GM23338 (cell line): ENCODE measurements at regions not wholly inside any gene's neighbourhood (a gene's known extent, or its start where the extent isn't known, plus 50 kb on each side); places are given as distances from the start of the nearest gene placed in this dataset.
A peak's percentile ranks its signal among the peaks of the same experiment; 100 is the strongest.

Source experiments
- ATAC-seq: fragments of 200-7000 bp; cut with Tn5 transposase; 3 replicates; pipeline ENCODE4 v1.9.1; 2020
- DNase-seq: peaks from one replicate; pipeline ENCODE4 v3.0.0-alpha.2; 2015; ENCODE audit warnings: low spot score
- H2AFZ ChIP-seq: fragments of 200-600 bp; sonication (generic); 2 replicates; pipeline ENCODE4 v1.8.0; 2016; ENCODE audit warnings: antibody characterized with exemption, mild to moderate bottlenecking, moderate library complexity
- H3F3A ChIP-seq: fragments of 200-600 bp; sonication (generic); replicated peaks from 2 replicates; pipeline ENCODE4 v1.8.0; 2017; ENCODE audit warnings: antibody characterized with exemption, mixed run types, low read depth
- H3K27ac ChIP-seq: fragments of 200-600 bp; sonication (generic); 2 replicates; pipeline ENCODE4 v1.6.1; 2016; ENCODE audit warnings: low read depth
- H3K27me3 ChIP-seq: fragments of 200-600 bp; sonication (generic); 2 replicates; pipeline ENCODE4 v1.8.0; 2016; ENCODE audit warnings: mild to moderate bottlenecking, mixed run types, moderate library complexity; ENCODE audit not compliant: insufficient read depth
- H3K36me3 ChIP-seq: fragments of 200-600 bp; sonication (generic); 2 replicates; pipeline ENCODE4 v1.8.0; 2016; ENCODE audit warnings: mild to moderate bottlenecking; ENCODE audit not compliant: insufficient read depth
- H3K4me1 ChIP-seq: fragments of 200-600 bp; sonication (generic); 2 replicates; pipeline ENCODE4 v1.8.0; 2016; ENCODE audit warnings: mild to moderate bottlenecking, moderate library complexity; ENCODE audit not compliant: insufficient read depth
- H3K4me2 ChIP-seq: fragments of 200-600 bp; sonication (generic); 2 replicates; pipeline ENCODE4 v1.7.1; 2017; ENCODE audit warnings: mixed run types
- H3K4me3 ChIP-seq: fragments of 200-600 bp; sonication (generic); 2 replicates; pipeline ENCODE4 v1.6.1; 2016; ENCODE audit warnings: mixed run types
- H3K79me2 ChIP-seq: fragments of 200-600 bp; sonication (generic); replicated peaks from 2 replicates; pipeline ENCODE4 v1.8.0; 2017; ENCODE audit warnings: mild to moderate bottlenecking; ENCODE audit not compliant: insufficient read depth
- H3K9me2 ChIP-seq: fragments of 200-600 bp; sonication (generic); 2 replicates; pipeline ENCODE4 v1.8.0; 2017; ENCODE audit not compliant: insufficient read depth
- H4K20me1 ChIP-seq: fragments of 200-600 bp; sonication (generic); replicated peaks from 2 replicates; pipeline ENCODE4 v1.8.0; 2017; ENCODE audit warnings: mild to moderate bottlenecking; ENCODE audit not compliant: insufficient read depth
- H3K27ac Mint-ChIP-seq: 2 replicates; pipeline ENCODE4 v1.8.0; 2020; ENCODE audit warnings: inconsistent platforms, mild to moderate bottlenecking, moderate library complexity, mixed read lengths
- H3K27me3 Mint-ChIP-seq: 3 replicates; pipeline ENCODE4 v1.8.0; 2022; ENCODE audit warnings: low read depth, mild to moderate bottlenecking, moderate library complexity, mixed read lengths, inconsistent platforms; ENCODE audit not compliant: insufficient read depth, poor library complexity
- H3K36me3 Mint-ChIP-seq: 3 replicates; pipeline ENCODE4 v1.8.0; 2021; ENCODE audit warnings: low read depth, mild to moderate bottlenecking, inconsistent platforms, moderate library complexity, mixed read lengths
- H3K4me1 Mint-ChIP-seq: 3 replicates; pipeline ENCODE4 v1.8.0; 2020; ENCODE audit warnings: mild to moderate bottlenecking, inconsistent platforms, mixed read lengths
- H3K4me3 Mint-ChIP-seq: 3 replicates; pipeline ENCODE4 v1.8.0; 2021; ENCODE audit warnings: moderate library complexity, mild to moderate bottlenecking, inconsistent platforms, mixed read lengths
- H3K9me3 Mint-ChIP-seq: 3 replicates; pipeline ENCODE4 v1.8.0; 2020; ENCODE audit warnings: moderate library complexity, mild to moderate bottlenecking, inconsistent platforms, mixed read lengths
- CTCF ChIP-seq, 2 experiments: fragments of 200-600 bp in 1 of 2; sonication (generic) in 1 of 2; conservative IDR thresholded peaks; 2 replicates each; pipeline versions ENCODE4 v1.5.1 to v1.6.1; 2016 to 2017; ENCODE audit warnings: antibody characterized with exemption in 2 of 2, low read depth in 2 of 2, mild to moderate bottlenecking in 2 of 2, moderate library complexity in 1 of 2
- EZH2phosphoT487 ChIP-seq: fragments of 200-600 bp; sonication (generic); IDR thresholded peaks from one replicate; pipeline ENCODE4 v1.8.1; 2018; ENCODE audit warnings: antibody characterized with exemption; ENCODE audit not compliant: unreplicated experiment
- JUNB ChIP-seq: IDR thresholded peaks from one replicate; pipeline ENCODE4 v1.6.1; 2016; ENCODE audit warnings: antibody characterized with exemption; ENCODE audit not compliant: unreplicated experiment
- NANOG ChIP-seq: IDR thresholded peaks from 2 replicates; pipeline ENCODE4 v1.6.1; 2016; ENCODE audit warnings: antibody characterized with exemption, borderline replicate concordance
- POLR2AphosphoS5 ChIP-seq: IDR thresholded peaks from 2 replicates; pipeline ENCODE4 v1.6.1; 2016; ENCODE audit warnings: antibody characterized with exemption, low read depth
- STAT1 ChIP-seq: IDR thresholded peaks from one replicate; pipeline ENCODE4 v1.6.1; 2016; ENCODE audit warnings: antibody characterized with exemption; ENCODE audit not compliant: unreplicated experiment
- ZNF462 ChIP-seq: fragments of 250-450 bp; sonication (Bioruptor Pico); IDR thresholded peaks from 2 replicates; pipeline ENCODE4 v1.5.0; 2020; ENCODE audit warnings: mild to moderate bottlenecking, moderate library complexity

DNA sequence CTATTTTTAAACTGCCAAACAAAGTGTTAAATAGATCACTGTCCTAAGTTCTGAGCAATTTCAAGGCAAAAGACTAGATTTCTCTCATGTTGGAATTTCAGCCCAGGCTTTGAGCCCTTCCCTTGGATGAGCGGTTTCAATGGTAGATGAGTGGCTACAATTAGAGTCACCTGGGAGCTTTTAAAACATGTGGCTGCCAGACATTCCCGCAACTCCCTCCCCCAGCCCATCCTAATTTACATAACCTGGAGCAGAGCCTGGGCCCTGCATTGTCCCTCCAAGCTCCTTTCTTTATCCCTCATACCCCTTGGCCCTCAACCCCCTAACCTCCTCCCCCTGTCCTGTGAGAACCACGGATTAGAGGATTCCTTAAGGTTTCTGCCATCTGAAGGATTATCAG is 357.5 kb upstream of the UMPS start:
- no peak overlapping the region for H3K4me3 Mint-ChIP-seq
- peaks cover 5% of the 10 kb centered on the region for H3K27me3 Mint-ChIP-seq
- H3K27ac ChIP-seq = no peak overlapping the region
- H3K4me2 ChIP-seq = no peak overlapping the region
- H3K4me1 Mint-ChIP-seq = peaks cover 26% of the 10 kb centered on the region
- H3K79me2 ChIP-seq = no peaks in the 10 kb centered on the region
- H3K27me3 ChIP-seq = no peaks in the 10 kb centered on the region
- no peak overlapping the region for H2AFZ ChIP-seq
- peaks cover 16% of the 10 kb centered on the region for H3K9me3 Mint-ChIP-seq
- TF ChIP-seq POLR2AphosphoS5 (no peak), NANOG (no peak), ZNF462 (peak; percentile 44; the same call in 1 of the 2 replicates)
- ATAC-seq (peak; percentile 99), DNase-seq (peak; percentile 80)
- H3K36me3 Mint-ChIP-seq = peaks cover 15% of the 10 kb centered on the region; the same call in 2 of the 3 replicates
- H3K4me1 ChIP-seq = peaks cover 11% of the 10 kb centered on the region
- no peak overlapping the region; the same call in 1 of the 2 replicates for H3K27ac Mint-ChIP-seq
- H3F3A ChIP-seq = no peaks in the 10 kb centered on the region
- H4K20me1 ChIP-seq = no peaks in the 10 kb centered on the region
- no peaks in the 10 kb centered on the region for H3K9me2 ChIP-seq
- no peaks in the 10 kb centered on the region for H3K36me3 ChIP-seq
- no peak overlapping the region for H3K4me3 ChIP-seq

DNA sequence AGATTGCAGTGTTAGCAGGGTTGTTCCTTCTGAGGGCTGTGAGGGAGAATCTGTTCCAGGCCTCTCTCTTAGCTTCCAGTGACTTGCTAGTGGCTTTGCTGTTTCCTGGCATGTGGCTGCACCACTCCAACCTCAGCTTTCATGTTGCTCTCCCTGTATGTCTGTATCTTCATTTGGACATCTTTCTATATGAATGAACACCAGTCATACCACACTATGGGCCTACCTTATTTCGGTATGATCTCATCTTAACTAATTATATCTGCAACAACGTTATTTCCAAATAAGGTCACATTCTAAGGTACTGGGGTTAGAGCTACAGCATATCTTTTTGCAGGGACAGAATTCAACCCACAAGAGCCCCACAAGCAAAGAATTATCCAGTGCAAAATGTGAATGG is 356.7 kb upstream of the UMPS start:
- Histone ChIP-seq H3K9me2 (no peaks in the 10 kb centered on the region), H3F3A (no peaks in the 10 kb centered on the region), H3K36me3 (no peaks in the 10 kb centered on the region), H3K79me2 (no peaks in the 10 kb centered on the region), H3K4me2 (no peak overlapping the region), H2AFZ (0 out of 2 replicates have a peak overlapping the region, but pooled peaks have one; percentile 1), H3K4me3 (no peak overlapping the region), H4K20me1 (no peaks in the 10 kb centered on the region), H3K27ac (no peak overlapping the region), H3K4me1 (peaks cover 11% of the 10 kb centered on the region), H3K27me3 (no peaks in the 10 kb centered on the region)
- no peak for DNase-seq
- TF ChIP-seq CTCF (conservative IDR thresholded peaks at IDR 0.05; ENCODE audit: low read depth in 2 of 2) = no peak
- no peak for TF ChIP-seq STAT1
- TF ChIP-seq EZH2phosphoT487 = no peak
- TF ChIP-seq NANOG = no peak
- TF ChIP-seq JUNB = no peak
- Mint-ChIP-seq H3K27me3 (peaks cover 5% of the 10 kb centered on the region), H3K9me3 (peaks cover 14% of the 10 kb centered on the region), H3K27ac (no peak overlapping the region), H3K36me3 (peaks cover 15% of the 10 kb centered on the region; the same call in 2 of the 3 replicates), H3K4me1 (peaks cover 28% of the 10 kb centered on the region), H3K4me3 (no peak overlapping the region)
- ATAC-seq = no peak
